Adrenal gland (tissue), 9 donors: ENCODE measurements at regions not wholly inside any gene's neighbourhood (a gene's known extent, or its start where the extent isn't known, plus 50 kb on each side); places are given as distances from the start of the nearest gene placed in this dataset.

Experiments
- DNase-seq, 7 donors: peaks; one replicate each; pipeline ENCODE4 v3.0.0-alpha.2; 2019 to 2020
- H3K27ac ChIP-seq, 5 donors: fragments of 200-600 bp; sonication (generic) in 4 of 5; 1 replicate in 3 of 5; 2 replicates in 2 of 5; pipeline versions ENCODE4 v1.5.1 to v1.8.0; 2016 to 2020; ENCODE audit warnings: mild to moderate bottlenecking in 1 of 5
- H3K27me3 ChIP-seq: fragments of 200-600 bp; 2 replicates; pipeline ENCODE4 v1.8.0; 2021
- H3K36me3 ChIP-seq, 2 donors: fragments of 200-600 bp; replicated peaks in 1 of 2; 1 replicate in 1 of 2; 2 replicates in 1 of 2; pipeline versions ENCODE4 v1.5.1 to v1.8.0; 2018 to 2022
- H3K4me1 ChIP-seq, 2 donors: fragments of 200-600 bp; replicated peaks in 1 of 2; 1 replicate in 1 of 2; 2 replicates in 1 of 2; pipeline versions ENCODE4 v1.5.1 to v1.8.0; 2018 to 2021
- H3K4me3 ChIP-seq, 4 donors: fragments of 200-600 bp; sonication (generic) in 3 of 4; one replicate each; pipeline ENCODE4 v1.5.1; 2016 to 2018
- H3K9me3 ChIP-seq, 3 donors: fragments of 200-600 bp; sonication (generic) in 1 of 3; replicated peaks in 1 of 3; 1 replicate in 2 of 3; 2 replicates in 1 of 3; pipeline versions ENCODE4 v1.5.1 to v1.8.0; 2016 to 2021
- CTCF ChIP-seq, 6 experiments: fragments of 450-650 bp in 4 of 6; fragments of 200-600 bp in 2 of 6; sonication (generic) in 1 of 6; IDR thresholded peaks; 1 replicate in 5 of 6; 2 replicates in 1 of 6; pipeline versions ENCODE4 v1.5.1 to v1.8.0; 2016 to 2021; ENCODE audit warnings: antibody characterized with exemption in 6 of 6, mild to moderate bottlenecking in 2 of 6, moderate library complexity in 1 of 6
- POLR2A ChIP-seq, 2 donors: fragments of 450-650 bp; IDR thresholded peaks; one replicate each; pipeline ENCODE4 v1.6.1; 2017; ENCODE audit warnings: antibody characterized with exemption in 2 of 2, mild to moderate bottlenecking in 2 of 2, moderate library complexity in 1 of 2
- WGBS, 4 donors: extraction: QIAGEN DNeasy Blood & Tissue Kit in 2 of 4; methylation state at CpG; one replicate each; pipeline versions ENCODE4 v1.1.5 to v1.1.7; 2013 to 2017; 5-methylcytosine and 5-hydroxymethylcytosine counted together
- intact Hi-C, 2 donors: fragments of 100-400 bp; cut with DNase I; formaldehyde crosslinking; loops; one replicate each; pipeline versions ENCODE4 v1.14.1 to v1.15.0; 2022 to 2023
- donor health status: healthy with polysubstance abuse.
- donor health status: Bipolar disorder and iron deficiency.
- donor health status: DM: yes; HTN: yes; CAD: no.
- donor health status: DM: no; HTN: no; CAD: no.
- donor health status: DM: no; HTN: no; CAD: no.

- H3K27ac ChIP-seq, result no peak overlapping the region
- H3K36me3 ChIP-seq, result no peaks in the 10 kb centered on the region
- TF ChIP-seq CTCF (IDR thresholded peaks at IDR 0.05), result no peak
- intact Hi-C loops, result loop anchor here in 1 of 2 donors (10.0 kb wide), 1 partner anchor 356 kb away; no protein-coding TSS in a partner anchor
- DNase-seq, result no peak
- no peaks in the 10 kb centered on the region for H3K27me3 ChIP-seq
- no peaks in the 10 kb centered on the region for H3K9me3 ChIP-seq
- H3K4me1 ChIP-seq, result peaks cover 0 to 10% of the 10 kb centered on the region in 2 donors
- H3K4me3 ChIP-seq, result no peak overlapping the region
Observed at GRCh38 chr4:141349236-141349635, 128.5 kb downstream of the ZNF330 start.

- TF ChIP-seq CTCF (IDR thresholded peaks at IDR 0.05) (no peak), POLR2A (IDR thresholded peaks at IDR 0.05) (no peak)
- no peak overlapping the region for H3K4me3 ChIP-seq
- no peaks in the 10 kb centered on the region for H3K9me3 ChIP-seq
- H3K36me3 ChIP-seq, result no peaks in the 10 kb centered on the region
- H3K27me3 ChIP-seq, result no peaks in the 10 kb centered on the region
- DNase-seq, result peak in 1 of 7 donors; percentile 13
- WGBS, 4 donors, result 64 to 76% (median 70%) methylated on average over 3 of the region's 3 CpGs
- intact Hi-C loops, result no loop called here
- H3K4me1 ChIP-seq, result peaks cover 0 to 10% of the 10 kb centered on the region in 2 donors
- H3K27ac ChIP-seq, result no peak overlapping the region
Observed at GRCh38 chr4:141350122-141350905, 129.6 kb downstream of the ZNF330 start.

- no peak for DNase-seq
- no peaks in the 10 kb centered on the region for H3K9me3 ChIP-seq
- H3K27me3 ChIP-seq, result no peaks in the 10 kb centered on the region
- H3K27ac ChIP-seq, result no peak overlapping the region
- TF ChIP-seq CTCF (IDR thresholded peaks at IDR 0.05), result no peak
- TF ChIP-seq POLR2A (IDR thresholded peaks at IDR 0.05), result no peak
- H3K4me1 ChIP-seq, result peaks cover 0 to 6% of the 10 kb centered on the region in 2 donors
- WGBS, 4 donors, result 55 to 73% (median 71%) methylated on average over 2 of the region's 2 CpGs
- H3K36me3 ChIP-seq, result no peaks in the 10 kb centered on the region
- intact Hi-C loops, result no loop called here
- no peak overlapping the region for H3K4me3 ChIP-seq
Observed at GRCh38 chr4:141352331-141352730, 131.6 kb downstream of the ZNF330 start.

GRCh38 chr4:141352909-141353525 lies 132.3 kb downstream of the ZNF330 start:
- intact Hi-C loops, result no loop called here
- 33 to 52% (median 38%) methylated on average over 5 of the region's 5 CpGs for WGBS, 4 donors
- H3K4me3 ChIP-seq, result no peak overlapping the region

More at GRCh38 chr4:141352909-141353525, 132.3 kb downstream of the ZNF330 start:
- Histone ChIP-seq H3K4me1 (peaks cover 0 to 6% of the 10 kb centered on the region in 2 donors), H3K36me3 (no peaks in the 10 kb centered on the region), H3K9me3 (no peaks in the 10 kb centered on the region), H3K27me3 (no peaks in the 10 kb centered on the region), H3K27ac (peak overlapping the region in 3 of 5 donors; percentile 18 to 70 (median 45))
- TF ChIP-seq CTCF (IDR thresholded peaks at IDR 0.05) (no peak), POLR2A (IDR thresholded peaks at IDR 0.05) (no peak)
- DNase-seq, result no peak
